ENCODE measurements at regions not wholly inside any gene's neighbourhood (a gene's known extent, or its start where the extent isn't known, plus 50 kb on each side); places are given as distances from the start of the nearest gene placed in this dataset.

DNA sequence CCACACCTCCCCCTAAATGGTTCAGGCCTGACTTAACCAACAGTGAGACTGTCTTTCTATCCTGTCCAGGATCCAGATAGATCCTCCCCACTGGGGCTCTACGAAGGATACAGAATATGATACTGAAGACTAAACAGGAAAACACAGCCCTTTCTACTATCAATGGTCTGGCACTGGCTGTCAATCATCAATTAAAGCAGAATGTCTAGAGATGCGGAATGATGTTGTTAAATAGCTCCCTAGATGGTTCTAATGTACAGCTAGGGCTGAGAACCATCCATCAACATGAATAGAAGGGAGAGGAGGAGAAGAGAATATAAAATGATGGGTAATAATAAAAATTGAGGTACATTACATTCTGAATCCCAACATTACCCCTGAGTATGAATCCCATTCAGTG, 314.3 kb upstream of the CELF2 start:
- no peaks in the 10 kb centered on the region for H3K36me3 ChIP-seq (ENCODE audit: control insufficient read depth in 2 of 2, insufficient read depth in 2 of 2, low read length in 1 of 2)
- FAIRE-seq = no peak
- no peaks in the 10 kb centered on the region for H3K4me1 ChIP-seq (ENCODE audit: control insufficient read depth, insufficient read depth, low read length)
- H4K20me1 ChIP-seq (ENCODE audit: control insufficient read depth, insufficient read depth) = no peaks in the 10 kb centered on the region
- WGBS (ENCODE audit: insufficient coverage, insufficient replicate concordance, low lambda C conversion rate, missing lambda C conversion rate) = 0% methylated on average over 2 of the region's 2 CpGs
- no peaks in the 10 kb centered on the region for H3K79me2 ChIP-seq (ENCODE audit: control insufficient read depth, insufficient read depth, low read length)
- H3K27me3 ChIP-seq (replicated peaks in 1 of 2; ENCODE audit: control insufficient read depth in 2 of 2, insufficient read depth in 2 of 2, low read length in 1 of 2) = no peaks in the 10 kb centered on the region
- H3K9me3 ChIP-seq (replicated peaks; ENCODE audit: control insufficient read depth, insufficient read depth, low read length) = no peaks in the 10 kb centered on the region
- ChIA-PET RAD21 (ENCODE audit: unreplicated experiment) (no interaction called here), SMC1A (ENCODE audit: uncharacterized antibody, unreplicated experiment) (no interaction called here), POLR2A (no interaction called here), CTCF (no interaction called here)
- H3K4me2 ChIP-seq (ENCODE audit: control insufficient read depth, insufficient read depth) = no peak overlapping the region
- H2AFZ ChIP-seq (ENCODE audit: control insufficient read depth, low read depth, low read length) = no peak overlapping the region
- ATAC-seq = no peak
- H3K9ac ChIP-seq (ENCODE audit: control insufficient read depth, insufficient read depth, low read length) = no peak overlapping the region
- H3K27ac ChIP-seq (ENCODE audit: control insufficient read depth, insufficient read depth) = no peak overlapping the region
- no peak for DNase-seq (ENCODE audit: low read depth, low spot score)
- in situ Hi-C loops (cut with MboI) = no loop called here
- no peak overlapping the region for H3K4me3 ChIP-seq
- intact Hi-C loops (cut with micrococcal nuclease; ENCODE audit: unreplicated experiment) = no loop called here
- no TSS peak for BruUV-seq (replicated peaks)
- TF ChIP-seq SPI1 (IDR thresholded peaks at IDR 0.05; ENCODE audit: borderline replicate concordance, insufficient read depth, low read depth, low read length) (no peak), ETV6 (conservative IDR thresholded peaks at IDR 0.05 in 1 of 2, IDR thresholded peaks at IDR 0.05 in 1 of 2; ENCODE audit: borderline replicate concordance in 1 of 2, low read depth in 1 of 2) (no peak), KDM1A (IDR thresholded peaks at IDR 0.05; ENCODE audit: borderline replicate concordance) (no peak), ZNF207 (IDR thresholded peaks at IDR 0.05; ENCODE audit: borderline replicate concordance) (no peak), IRF5 (IDR thresholded peaks at IDR 0.05; ENCODE audit: borderline replicate concordance) (no peak), YBX1 (IDR thresholded peaks at IDR 0.05) (no peak), CEBPZ (IDR thresholded peaks at IDR 0.05; ENCODE audit: low read depth, low read length) (no peak), NR2C2 (IDR thresholded peaks at IDR 0.05; ENCODE audit: borderline replicate concordance, control insufficient read depth, insufficient read length, low read depth) (no peak), RAD51 (IDR thresholded peaks at IDR 0.05) (no peak)
- TF ChIP-seq, protein P1, sequence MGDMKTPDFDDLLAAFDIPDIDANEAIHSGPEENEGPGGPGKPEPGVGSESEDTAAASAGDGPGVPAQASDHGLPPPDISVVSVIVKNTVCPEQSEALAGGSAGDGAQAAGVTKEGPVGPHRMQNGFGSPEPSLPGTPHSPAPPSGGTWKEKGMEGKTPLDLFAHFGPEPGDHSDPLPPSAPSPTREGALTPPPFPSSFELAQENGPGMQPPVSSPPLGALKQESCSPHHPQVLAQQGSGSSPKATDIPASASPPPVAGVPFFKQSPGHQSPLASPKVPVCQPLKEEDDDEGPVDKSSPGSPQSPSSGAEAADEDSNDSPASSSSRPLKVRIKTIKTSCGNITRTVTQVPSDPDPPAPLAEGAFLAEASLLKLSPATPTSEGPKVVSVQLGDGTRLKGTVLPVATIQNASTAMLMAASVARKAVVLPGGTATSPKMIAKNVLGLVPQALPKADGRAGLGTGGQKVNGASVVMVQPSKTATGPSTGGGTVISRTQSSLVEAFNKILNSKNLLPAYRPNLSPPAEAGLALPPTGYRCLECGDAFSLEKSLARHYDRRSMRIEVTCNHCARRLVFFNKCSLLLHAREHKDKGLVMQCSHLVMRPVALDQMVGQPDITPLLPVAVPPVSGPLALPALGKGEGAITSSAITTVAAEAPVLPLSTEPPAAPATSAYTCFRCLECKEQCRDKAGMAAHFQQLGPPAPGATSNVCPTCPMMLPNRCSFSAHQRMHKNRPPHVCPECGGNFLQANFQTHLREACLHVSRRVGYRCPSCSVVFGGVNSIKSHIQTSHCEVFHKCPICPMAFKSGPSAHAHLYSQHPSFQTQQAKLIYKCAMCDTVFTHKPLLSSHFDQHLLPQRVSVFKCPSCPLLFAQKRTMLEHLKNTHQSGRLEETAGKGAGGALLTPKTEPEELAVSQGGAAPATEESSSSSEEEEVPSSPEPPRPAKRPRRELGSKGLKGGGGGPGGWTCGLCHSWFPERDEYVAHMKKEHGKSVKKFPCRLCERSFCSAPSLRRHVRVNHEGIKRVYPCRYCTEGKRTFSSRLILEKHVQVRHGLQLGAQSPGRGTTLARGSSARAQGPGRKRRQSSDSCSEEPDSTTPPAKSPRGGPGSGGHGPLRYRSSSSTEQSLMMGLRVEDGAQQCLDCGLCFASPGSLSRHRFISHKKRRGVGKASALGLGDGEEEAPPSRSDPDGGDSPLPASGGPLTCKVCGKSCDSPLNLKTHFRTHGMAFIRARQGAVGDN (IDR thresholded peaks at IDR 0.05) = no peak
- TF ChIP-seq, protein P2, sequence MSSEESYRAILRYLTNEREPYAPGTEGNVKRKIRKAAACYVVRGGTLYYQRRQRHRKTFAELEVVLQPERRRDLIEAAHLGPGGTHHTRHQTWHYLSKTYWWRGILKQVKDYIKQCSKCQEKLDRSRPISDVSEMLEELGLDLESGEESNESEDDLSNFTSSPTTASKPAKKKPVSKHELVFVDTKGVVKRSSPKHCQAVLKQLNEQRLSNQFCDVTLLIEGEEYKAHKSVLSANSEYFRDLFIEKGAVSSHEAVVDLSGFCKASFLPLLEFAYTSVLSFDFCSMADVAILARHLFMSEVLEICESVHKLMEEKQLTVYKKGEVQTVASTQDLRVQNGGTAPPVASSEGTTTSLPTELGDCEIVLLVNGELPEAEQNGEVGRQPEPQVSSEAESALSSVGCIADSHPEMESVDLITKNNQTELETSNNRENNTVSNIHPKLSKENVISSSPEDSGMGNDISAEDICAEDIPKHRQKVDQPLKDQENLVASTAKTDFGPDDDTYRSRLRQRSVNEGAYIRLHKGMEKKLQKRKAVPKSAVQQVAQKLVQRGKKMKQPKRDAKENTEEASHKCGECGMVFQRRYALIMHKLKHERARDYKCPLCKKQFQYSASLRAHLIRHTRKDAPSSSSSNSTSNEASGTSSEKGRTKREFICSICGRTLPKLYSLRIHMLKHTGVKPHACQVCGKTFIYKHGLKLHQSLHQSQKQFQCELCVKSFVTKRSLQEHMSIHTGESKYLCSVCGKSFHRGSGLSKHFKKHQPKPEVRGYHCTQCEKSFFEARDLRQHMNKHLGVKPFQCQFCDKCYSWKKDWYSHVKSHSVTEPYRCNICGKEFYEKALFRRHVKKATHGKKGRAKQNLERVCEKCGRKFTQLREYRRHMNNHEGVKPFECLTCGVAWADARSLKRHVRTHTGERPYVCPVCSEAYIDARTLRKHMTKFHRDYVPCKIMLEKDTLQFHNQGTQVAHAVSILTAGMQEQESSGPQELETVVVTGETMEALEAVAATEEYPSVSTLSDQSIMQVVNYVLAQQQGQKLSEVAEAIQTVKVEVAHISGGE (CRISPR knock-in tag; IDR thresholded peaks at IDR 0.05) = no peak
